ENCODE measurements at regions not wholly inside any gene's neighbourhood (a gene's known extent, or its start where the extent isn't known, plus 50 kb on each side); places are given as distances from the start of the nearest gene placed in this dataset.
A peak's percentile ranks its signal among the peaks of the same experiment; 100 is the strongest.
"Not testable (repeated sequence)": the region's sequence is repeated elsewhere in the genome, so short reads cannot be mapped to it uniquely, and the experiment has no call there.

GRCh38 chr6:93858213-93858612, 438.9 kb upstream of the EPHA7 start:
- H3K4me1 Mint-ChIP-seq (ENCODE audit: unreplicated experiment): no peaks in the 10 kb centered on the region
- H3K36me3 Mint-ChIP-seq (ENCODE audit: low read depth, unreplicated experiment): no peaks in the 10 kb centered on the region
- no peak overlapping the region for H3K4me3 Mint-ChIP-seq (ENCODE audit: unreplicated experiment)
- H3K27ac Mint-ChIP-seq (ENCODE audit: unreplicated experiment): no peak overlapping the region
- DNase-seq (ENCODE audit: low spot score): no peak
- no peaks in the 10 kb centered on the region for H3K27me3 Mint-ChIP-seq (ENCODE audit: unreplicated experiment)
- TF ChIP-seq, protein P1, sequence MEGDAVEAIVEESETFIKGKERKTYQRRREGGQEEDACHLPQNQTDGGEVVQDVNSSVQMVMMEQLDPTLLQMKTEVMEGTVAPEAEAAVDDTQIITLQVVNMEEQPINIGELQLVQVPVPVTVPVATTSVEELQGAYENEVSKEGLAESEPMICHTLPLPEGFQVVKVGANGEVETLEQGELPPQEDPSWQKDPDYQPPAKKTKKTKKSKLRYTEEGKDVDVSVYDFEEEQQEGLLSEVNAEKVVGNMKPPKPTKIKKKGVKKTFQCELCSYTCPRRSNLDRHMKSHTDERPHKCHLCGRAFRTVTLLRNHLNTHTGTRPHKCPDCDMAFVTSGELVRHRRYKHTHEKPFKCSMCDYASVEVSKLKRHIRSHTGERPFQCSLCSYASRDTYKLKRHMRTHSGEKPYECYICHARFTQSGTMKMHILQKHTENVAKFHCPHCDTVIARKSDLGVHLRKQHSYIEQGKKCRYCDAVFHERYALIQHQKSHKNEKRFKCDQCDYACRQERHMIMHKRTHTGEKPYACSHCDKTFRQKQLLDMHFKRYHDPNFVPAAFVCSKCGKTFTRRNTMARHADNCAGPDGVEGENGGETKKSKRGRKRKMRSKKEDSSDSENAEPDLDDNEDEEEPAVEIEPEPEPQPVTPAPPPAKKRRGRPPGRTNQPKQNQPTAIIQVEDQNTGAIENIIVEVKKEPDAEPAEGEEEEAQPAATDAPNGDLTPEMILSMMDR (IDR thresholded peaks at IDR 0.05; ENCODE audit: unreplicated experiment): no peak
- no peaks in the 10 kb centered on the region for H3K9me3 Mint-ChIP-seq (ENCODE audit: unreplicated experiment)

DNA sequence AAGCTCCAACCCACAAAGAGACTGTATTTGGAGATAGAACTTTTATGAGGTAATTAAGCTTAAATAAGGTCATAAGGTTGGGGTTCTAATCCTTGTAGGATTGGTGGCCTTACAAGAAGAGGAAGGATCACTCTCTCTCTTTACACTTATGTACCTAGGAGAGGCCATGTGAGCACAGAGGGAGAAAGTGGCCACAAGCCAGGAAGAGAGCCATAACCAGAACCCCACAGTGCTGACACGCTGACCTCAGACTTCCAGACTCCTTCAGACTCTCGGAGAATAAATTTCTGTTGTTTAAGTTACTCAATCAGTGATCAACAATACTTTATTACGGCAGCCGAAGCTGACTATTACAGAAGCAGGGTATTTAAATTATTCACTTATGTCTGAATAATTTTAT, 430.5 kb upstream of the EPHA7 start:
- H3K27me3 Mint-ChIP-seq (ENCODE audit: unreplicated experiment): no peaks in the 10 kb centered on the region
- H3K4me1 Mint-ChIP-seq (ENCODE audit: unreplicated experiment): peaks cover 3% of the 10 kb centered on the region
- H3K4me3 Mint-ChIP-seq (ENCODE audit: unreplicated experiment): no peak overlapping the region
- TF ChIP-seq, protein P1 (IDR thresholded peaks at IDR 0.05; ENCODE audit: unreplicated experiment): no peak
- no peaks in the 10 kb centered on the region for H3K9me3 Mint-ChIP-seq (ENCODE audit: unreplicated experiment)
- no peaks in the 10 kb centered on the region for H3K36me3 Mint-ChIP-seq (ENCODE audit: low read depth, unreplicated experiment)
- no peak for DNase-seq (ENCODE audit: low spot score)
- no peak overlapping the region for H3K27ac Mint-ChIP-seq (ENCODE audit: unreplicated experiment)

GRCh38 chr6:93848031-93848742, 428.8 kb upstream of the EPHA7 start:
- Mint-ChIP-seq H3K36me3 (ENCODE audit: low read depth, unreplicated experiment) (no peaks in the 10 kb centered on the region), H3K4me1 (ENCODE audit: unreplicated experiment) (peaks cover 3% of the 10 kb centered on the region), H3K4me3 (ENCODE audit: unreplicated experiment) (no peak overlapping the region), H3K27ac (ENCODE audit: unreplicated experiment) (no peak overlapping the region), H3K27me3 (ENCODE audit: unreplicated experiment) (no peaks in the 10 kb centered on the region), H3K9me3 (ENCODE audit: unreplicated experiment) (no peaks in the 10 kb centered on the region)
- TF ChIP-seq, protein P1 (IDR thresholded peaks at IDR 0.05; ENCODE audit: unreplicated experiment): no peak
- no peak for DNase-seq (ENCODE audit: low spot score)

DNA sequence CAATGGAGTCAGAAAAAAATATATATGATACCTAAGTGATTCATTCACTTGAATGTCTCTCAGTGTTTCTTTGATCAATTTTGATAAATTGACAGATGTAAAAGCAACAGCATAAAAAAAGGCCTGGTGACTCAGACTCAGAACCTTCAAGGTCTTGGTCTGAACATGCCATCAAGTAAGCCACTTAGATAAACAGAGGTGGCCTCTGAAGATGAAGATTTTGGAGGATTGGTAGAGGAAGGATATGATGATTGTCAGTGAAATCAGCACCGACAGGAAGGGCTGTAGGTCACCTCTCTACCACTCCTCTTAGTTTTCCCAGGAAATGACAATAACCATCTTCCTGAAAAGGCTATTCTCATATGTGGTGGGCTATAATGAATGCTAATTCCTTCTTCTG, 422.8 kb upstream of the EPHA7 start:
- TF ChIP-seq, protein P1 (IDR thresholded peaks at IDR 0.05; ENCODE audit: unreplicated experiment): no peak
- Mint-ChIP-seq H3K27ac (ENCODE audit: unreplicated experiment) (no peak overlapping the region), H3K4me1 (ENCODE audit: unreplicated experiment) (peaks cover 3% of the 10 kb centered on the region), H3K36me3 (ENCODE audit: low read depth, unreplicated experiment) (no peaks in the 10 kb centered on the region), H3K9me3 (ENCODE audit: unreplicated experiment) (no peaks in the 10 kb centered on the region), H3K27me3 (ENCODE audit: unreplicated experiment) (no peaks in the 10 kb centered on the region), H3K4me3 (ENCODE audit: unreplicated experiment) (no peak overlapping the region)
- DNase-seq (ENCODE audit: low spot score): no peak

DNA sequence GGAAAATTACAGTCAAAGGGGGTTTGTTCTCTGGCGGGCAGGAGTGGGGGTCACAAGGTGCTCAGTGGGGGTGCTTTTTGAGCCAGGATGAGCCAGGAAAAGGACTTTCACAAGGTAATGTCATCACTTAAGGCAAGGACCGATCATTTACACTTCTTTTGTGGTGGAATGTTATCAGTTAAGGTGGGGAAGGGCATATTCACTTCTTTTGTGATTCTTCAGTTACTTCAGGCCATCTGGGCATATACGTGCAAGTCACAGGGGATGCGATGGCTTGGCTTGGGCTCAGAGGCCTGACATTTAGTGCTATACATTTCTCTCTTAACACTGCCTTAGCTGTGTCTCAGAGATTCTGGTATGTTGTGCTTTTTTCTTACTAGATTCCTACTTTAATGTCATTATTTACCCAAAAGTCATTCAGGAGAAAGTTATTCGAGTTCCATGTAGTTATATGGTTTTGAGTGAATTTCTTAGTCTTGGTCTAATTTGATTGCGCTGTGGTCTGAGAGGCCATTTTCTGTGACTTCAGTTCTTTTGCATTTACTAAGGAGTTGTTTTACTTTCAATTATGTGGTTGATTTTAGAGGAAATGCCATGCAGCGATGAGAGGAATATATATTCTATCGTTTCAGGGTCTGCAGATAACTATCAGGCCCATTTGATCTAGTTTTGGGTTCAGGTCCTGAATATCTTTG, 416.2 kb upstream of the EPHA7 start:
- H3K9me3 Mint-ChIP-seq (ENCODE audit: unreplicated experiment); DNase-seq (ENCODE audit: low spot score); H3K4me3 Mint-ChIP-seq (ENCODE audit: unreplicated experiment); H3K36me3 Mint-ChIP-seq (ENCODE audit: low read depth, unreplicated experiment); H3K27ac Mint-ChIP-seq (ENCODE audit: unreplicated experiment); H3K27me3 Mint-ChIP-seq (ENCODE audit: unreplicated experiment): not testable (repeated sequence)
- H3K4me1 Mint-ChIP-seq (ENCODE audit: unreplicated experiment): peaks cover 17% of the 10 kb centered on the region

DNA sequence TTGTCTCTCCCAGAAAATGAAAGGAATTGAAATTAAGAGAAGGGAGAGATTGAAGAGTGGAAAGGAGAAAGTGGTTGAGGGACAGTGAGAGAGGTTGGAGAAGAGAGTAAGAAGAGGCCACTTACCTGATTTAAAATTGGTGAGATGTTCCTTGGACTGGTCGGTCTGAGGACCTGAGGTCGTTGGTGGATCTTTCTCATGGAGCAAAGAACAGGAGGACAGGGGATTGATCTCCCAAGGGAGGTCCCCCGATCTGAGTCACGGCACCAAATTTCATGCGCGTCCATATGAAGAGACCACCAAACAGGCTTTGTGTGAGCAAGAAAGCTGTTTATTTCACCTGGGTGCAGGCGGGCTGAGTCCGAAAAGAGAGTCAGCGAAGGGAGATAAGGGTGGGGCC, 415.7 kb upstream of the EPHA7 start:
- Mint-ChIP-seq H3K4me3 (ENCODE audit: unreplicated experiment) (peak overlapping the region; percentile 29), H3K4me1 (ENCODE audit: unreplicated experiment) (peaks cover 17% of the 10 kb centered on the region)
- H3K27me3 Mint-ChIP-seq (ENCODE audit: unreplicated experiment); H3K36me3 Mint-ChIP-seq (ENCODE audit: low read depth, unreplicated experiment); DNase-seq (ENCODE audit: low spot score); H3K27ac Mint-ChIP-seq (ENCODE audit: unreplicated experiment); H3K9me3 Mint-ChIP-seq (ENCODE audit: unreplicated experiment): not testable (repeated sequence)

GRCh38 chr6:93833326-93833725, 414.0 kb upstream of the EPHA7 start:
- peak overlapping the region; percentile 59 for H3K4me3 Mint-ChIP-seq (ENCODE audit: unreplicated experiment)
- H3K27me3 Mint-ChIP-seq (ENCODE audit: unreplicated experiment); H3K36me3 Mint-ChIP-seq (ENCODE audit: low read depth, unreplicated experiment); H3K9me3 Mint-ChIP-seq (ENCODE audit: unreplicated experiment); H3K27ac Mint-ChIP-seq (ENCODE audit: unreplicated experiment); DNase-seq (ENCODE audit: low spot score): not testable (repeated sequence)
- H3K4me1 Mint-ChIP-seq (ENCODE audit: unreplicated experiment): peaks cover 17% of the 10 kb centered on the region

DNA sequence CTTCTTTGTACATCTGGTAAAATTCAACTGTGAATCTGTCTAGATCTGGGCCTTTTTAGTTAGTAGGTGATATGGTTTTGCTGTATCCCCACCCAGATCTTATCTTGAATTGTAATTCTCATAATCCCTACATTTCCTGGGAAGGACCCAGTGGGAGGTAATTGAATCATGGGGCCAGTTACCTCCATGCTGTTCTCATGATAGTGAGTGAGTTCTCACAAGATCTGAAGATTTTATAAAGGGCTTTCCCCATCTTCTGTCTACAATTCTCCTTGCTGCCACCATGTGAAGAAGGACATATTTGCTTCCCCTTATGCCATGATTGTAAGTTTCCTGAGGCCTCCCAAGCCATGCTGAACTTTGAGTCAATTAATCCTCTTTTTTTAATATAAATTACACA, 410.4 kb upstream of the EPHA7 start:
- H3K4me1 Mint-ChIP-seq (ENCODE audit: unreplicated experiment): peaks cover 13% of the 10 kb centered on the region
- not testable (repeated sequence) for H3K4me3 Mint-ChIP-seq (ENCODE audit: unreplicated experiment); H3K9me3 Mint-ChIP-seq (ENCODE audit: unreplicated experiment); H3K27me3 Mint-ChIP-seq (ENCODE audit: unreplicated experiment); H3K36me3 Mint-ChIP-seq (ENCODE audit: low read depth, unreplicated experiment); H3K27ac Mint-ChIP-seq (ENCODE audit: unreplicated experiment); DNase-seq (ENCODE audit: low spot score)

All from endothelial cell (in vitro differentiated cells).